ENCODE measurements at regions not wholly inside any gene's neighbourhood (a gene's known extent, or its start where the extent isn't known, plus 50 kb on each side); places are given as distances from the start of the nearest gene placed in this dataset.

GRCh38 chr11:101765932-101766331 is 148.9 kb upstream of the CEP126 start:
- Histone ChIP-seq H3K9me2 (replicated peaks; ENCODE audit: low read depth, low read length) (no peaks in the 10 kb centered on the region), H3K4me2 (ENCODE audit: low read depth, low read length, poor library complexity, severe bottlenecking) (no peak overlapping the region), H3K4me1 (ENCODE audit: insufficient read depth, low read length, poor library complexity, severe bottlenecking) (no peaks in the 10 kb centered on the region), H3K79me2 (ENCODE audit: insufficient read depth, low read length) (no peaks in the 10 kb centered on the region), H3K9ac (ENCODE audit: low read depth, low read length, poor library complexity, severe bottlenecking) (no peak overlapping the region), H4K20me1 (ENCODE audit: insufficient read depth, low read length, poor library complexity, severe bottlenecking) (no peaks in the 10 kb centered on the region), H3K4me3 (ENCODE audit: low read length, poor library complexity, severe bottlenecking) (no peak overlapping the region), H2AFZ (ENCODE audit: low read length) (no peak overlapping the region), H3K36me3 (ENCODE audit: insufficient read depth, low read length) (no peaks in the 10 kb centered on the region), H3F3A (ENCODE audit: low read depth) (no peaks in the 10 kb centered on the region), H3K27me3 (ENCODE audit: insufficient read depth, low read length, poor library complexity, severe bottlenecking) (no peaks in the 10 kb centered on the region), H3K9me3 (ENCODE audit: insufficient read depth, low read depth, low read length) (no peaks in the 10 kb centered on the region)
- TF ChIP-seq, protein P1, sequence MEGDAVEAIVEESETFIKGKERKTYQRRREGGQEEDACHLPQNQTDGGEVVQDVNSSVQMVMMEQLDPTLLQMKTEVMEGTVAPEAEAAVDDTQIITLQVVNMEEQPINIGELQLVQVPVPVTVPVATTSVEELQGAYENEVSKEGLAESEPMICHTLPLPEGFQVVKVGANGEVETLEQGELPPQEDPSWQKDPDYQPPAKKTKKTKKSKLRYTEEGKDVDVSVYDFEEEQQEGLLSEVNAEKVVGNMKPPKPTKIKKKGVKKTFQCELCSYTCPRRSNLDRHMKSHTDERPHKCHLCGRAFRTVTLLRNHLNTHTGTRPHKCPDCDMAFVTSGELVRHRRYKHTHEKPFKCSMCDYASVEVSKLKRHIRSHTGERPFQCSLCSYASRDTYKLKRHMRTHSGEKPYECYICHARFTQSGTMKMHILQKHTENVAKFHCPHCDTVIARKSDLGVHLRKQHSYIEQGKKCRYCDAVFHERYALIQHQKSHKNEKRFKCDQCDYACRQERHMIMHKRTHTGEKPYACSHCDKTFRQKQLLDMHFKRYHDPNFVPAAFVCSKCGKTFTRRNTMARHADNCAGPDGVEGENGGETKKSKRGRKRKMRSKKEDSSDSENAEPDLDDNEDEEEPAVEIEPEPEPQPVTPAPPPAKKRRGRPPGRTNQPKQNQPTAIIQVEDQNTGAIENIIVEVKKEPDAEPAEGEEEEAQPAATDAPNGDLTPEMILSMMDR (conservative IDR thresholded peaks at IDR 0.05; ENCODE audit: low read length) = no peak
- no peak for TF ChIP-seq EZH2phosphoT487 (IDR thresholded peaks at IDR 0.05; ENCODE audit: borderline replicate concordance)

DNA sequence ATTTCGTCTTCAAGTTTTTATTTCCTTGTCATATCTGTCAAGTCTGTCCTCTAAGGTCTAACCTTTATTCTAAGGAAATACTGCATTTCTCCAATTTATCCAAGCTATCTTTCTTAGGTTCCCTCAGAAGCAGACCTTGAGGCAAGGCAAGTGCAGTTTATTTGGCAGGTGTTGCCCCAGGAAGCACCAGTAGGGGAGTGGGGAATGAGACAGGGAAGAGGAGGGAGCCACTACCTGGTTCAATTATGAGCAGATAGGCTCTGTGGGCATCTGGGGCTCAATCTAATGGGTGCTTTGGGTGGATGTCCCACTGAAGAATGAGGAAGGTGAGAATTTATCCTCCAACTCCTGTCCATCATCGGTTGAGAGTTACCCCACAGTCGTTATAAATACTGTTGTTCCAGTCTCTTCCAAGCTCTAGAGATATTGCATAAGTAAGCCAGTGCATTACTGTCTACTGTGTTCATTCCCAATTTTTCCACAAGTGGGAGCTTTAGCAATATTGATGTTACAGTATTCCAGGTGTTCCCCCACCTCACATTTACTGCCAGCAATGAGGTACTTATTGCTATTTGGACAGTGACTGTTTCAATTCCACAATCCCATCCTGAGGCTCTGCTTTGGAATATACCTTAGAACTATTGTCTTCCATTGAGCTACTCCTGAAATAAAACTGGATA is 154.9 kb upstream of the CEP126 start:
- no peaks in the 10 kb centered on the region for H3K79me2 ChIP-seq (ENCODE audit: insufficient read depth, low read length)
- no peak overlapping the region for H2AFZ ChIP-seq (ENCODE audit: low read length)
- no peak for TF ChIP-seq EZH2phosphoT487 (IDR thresholded peaks at IDR 0.05; ENCODE audit: borderline replicate concordance)
- TF ChIP-seq, protein P1 (conservative IDR thresholded peaks at IDR 0.05; ENCODE audit: low read length) = 0 out of 2 replicates have a peak, but pooled peaks have one; percentile 5
- no peaks in the 10 kb centered on the region for H3K27me3 ChIP-seq (ENCODE audit: insufficient read depth, low read length, poor library complexity, severe bottlenecking)
- no peaks in the 10 kb centered on the region for H3K4me1 ChIP-seq (ENCODE audit: insufficient read depth, low read length, poor library complexity, severe bottlenecking)
- no peaks in the 10 kb centered on the region for H3F3A ChIP-seq (ENCODE audit: low read depth)
- no peaks in the 10 kb centered on the region for H4K20me1 ChIP-seq (ENCODE audit: insufficient read depth, low read length, poor library complexity, severe bottlenecking)
- H3K36me3 ChIP-seq (ENCODE audit: insufficient read depth, low read length) = no peaks in the 10 kb centered on the region
- no peaks in the 10 kb centered on the region for H3K9me3 ChIP-seq (ENCODE audit: insufficient read depth, low read depth, low read length)
- no peak overlapping the region for H3K4me3 ChIP-seq (ENCODE audit: low read length, poor library complexity, severe bottlenecking)
- no peak overlapping the region for H3K9ac ChIP-seq (ENCODE audit: low read depth, low read length, poor library complexity, severe bottlenecking)
- H3K9me2 ChIP-seq (replicated peaks; ENCODE audit: low read depth, low read length) = no peaks in the 10 kb centered on the region
- no peak overlapping the region for H3K4me2 ChIP-seq (ENCODE audit: low read depth, low read length, poor library complexity, severe bottlenecking)

- no peaks in the 10 kb centered on the region for H3K36me3 ChIP-seq (ENCODE audit: insufficient read depth, low read length)
Observed at GRCh38 chr11:101757741-101758140, 157.1 kb upstream of the CEP126 start.

More at GRCh38 chr11:101757741-101758140, 157.1 kb upstream of the CEP126 start:
- Histone ChIP-seq H4K20me1 (ENCODE audit: insufficient read depth, low read length, poor library complexity, severe bottlenecking) (no peaks in the 10 kb centered on the region), H2AFZ (ENCODE audit: low read length) (no peak overlapping the region), H3K9me2 (replicated peaks; ENCODE audit: low read depth, low read length) (no peaks in the 10 kb centered on the region), H3K9me3 (ENCODE audit: insufficient read depth, low read depth, low read length) (no peaks in the 10 kb centered on the region), H3K4me3 (ENCODE audit: low read length, poor library complexity, severe bottlenecking) (no peak overlapping the region), H3K27me3 (ENCODE audit: insufficient read depth, low read length, poor library complexity, severe bottlenecking) (no peaks in the 10 kb centered on the region), H3K9ac (ENCODE audit: low read depth, low read length, poor library complexity, severe bottlenecking) (no peak overlapping the region), H3K4me1 (ENCODE audit: insufficient read depth, low read length, poor library complexity, severe bottlenecking) (no peaks in the 10 kb centered on the region), H3K79me2 (ENCODE audit: insufficient read depth, low read length) (no peaks in the 10 kb centered on the region), H3F3A (ENCODE audit: low read depth) (no peaks in the 10 kb centered on the region), H3K4me2 (ENCODE audit: low read depth, low read length, poor library complexity, severe bottlenecking) (no peak overlapping the region)
- TF ChIP-seq EZH2phosphoT487 (IDR thresholded peaks at IDR 0.05; ENCODE audit: borderline replicate concordance) = no peak
- TF ChIP-seq, protein P1 (conservative IDR thresholded peaks at IDR 0.05; ENCODE audit: low read length) = no peak

Measured in Loucy (cell line).